ENCODE measurements at regions not wholly inside any gene's neighbourhood (a gene's known extent, or its start where the extent isn't known, plus 50 kb on each side); places are given as distances from the start of the nearest gene placed in this dataset.

DNA sequence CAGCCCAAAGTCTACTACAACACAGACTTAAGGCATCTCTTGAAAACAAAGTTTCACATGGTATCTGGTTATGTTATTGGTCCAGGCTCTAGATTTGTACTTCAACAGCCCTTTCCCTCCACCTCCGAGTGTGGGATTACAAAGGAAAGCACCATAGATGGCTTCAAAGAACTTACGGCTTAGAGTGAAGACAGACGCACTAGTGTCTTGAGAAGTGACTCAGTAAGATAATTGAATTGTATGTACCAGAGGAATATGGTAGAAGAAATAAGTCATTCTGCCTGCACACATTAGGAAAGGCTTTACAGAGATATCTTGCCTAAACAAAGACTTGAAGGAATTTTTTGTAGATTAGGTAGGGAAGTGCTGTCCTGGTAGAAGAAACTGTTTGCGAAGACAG is 392.3 kb upstream of the TNP1 start:
- 100% methylated on average over 1 of the region's 4 CpGs for WGBS (ENCODE audit: insufficient coverage, insufficient read length)
- DNase-seq (ENCODE audit: low read depth, low spot score), result no peak
- no peaks in the 10 kb centered on the region; the same call in 1 of the 2 replicates for H3K27me3 ChIP-seq (ENCODE audit: control insufficient read depth, insufficient read depth, low read length)
- H3K4me1 ChIP-seq (ENCODE audit: control insufficient read depth, insufficient read depth, low read length), result no peaks in the 10 kb centered on the region
- H3K27ac ChIP-seq (ENCODE audit: low read length), result no peak overlapping the region
- no peaks in the 10 kb centered on the region for H3K9me3 ChIP-seq (ENCODE audit: control insufficient read depth, insufficient read depth, low read length)
- H3K36me3 ChIP-seq (ENCODE audit: control insufficient read depth, insufficient read depth, low read length), result no peaks in the 10 kb centered on the region
- no peak overlapping the region for H3K4me3 ChIP-seq (ENCODE audit: low read length)

DNA sequence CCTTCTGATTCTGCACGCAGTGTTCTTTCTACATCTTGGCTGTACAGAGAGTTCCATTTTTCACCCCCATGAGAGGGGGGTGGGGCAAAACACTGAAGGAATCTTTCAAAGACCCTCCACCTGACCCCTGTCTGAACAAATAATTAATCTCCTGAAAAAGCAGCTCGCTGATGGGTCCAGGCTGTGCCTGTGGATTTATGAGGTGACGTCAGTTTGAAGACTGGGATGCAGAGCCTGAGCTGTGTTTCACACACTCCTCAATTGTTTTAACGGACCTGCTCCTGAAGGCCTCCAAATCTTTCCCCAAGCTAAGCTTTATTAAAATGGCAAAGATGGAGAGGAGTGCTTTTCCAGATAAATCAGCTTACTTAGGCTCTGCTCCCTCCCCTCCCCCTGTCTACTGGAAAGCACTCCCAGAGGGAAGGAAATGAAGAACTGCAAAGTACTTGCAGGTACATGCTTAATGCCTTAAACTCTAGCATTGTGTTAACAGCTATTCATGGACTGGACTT is 390.2 kb upstream of the TNP1 start:
- Histone ChIP-seq H3K27ac (ENCODE audit: low read length) (no peak overlapping the region), H3K4me1 (ENCODE audit: control insufficient read depth, insufficient read depth, low read length) (no peaks in the 10 kb centered on the region), H3K36me3 (ENCODE audit: control insufficient read depth, insufficient read depth, low read length) (no peaks in the 10 kb centered on the region), H3K4me3 (ENCODE audit: low read length) (no peak overlapping the region), H3K9me3 (ENCODE audit: control insufficient read depth, insufficient read depth, low read length) (no peaks in the 10 kb centered on the region), H3K27me3 (ENCODE audit: control insufficient read depth, insufficient read depth, low read length) (no peaks in the 10 kb centered on the region; the same call in 1 of the 2 replicates)
- WGBS (ENCODE audit: insufficient coverage, insufficient read length), result no CpG with 5 or more reads among the region's 4 CpGs
- DNase-seq (ENCODE audit: low read depth, low spot score), result no peak

DNA sequence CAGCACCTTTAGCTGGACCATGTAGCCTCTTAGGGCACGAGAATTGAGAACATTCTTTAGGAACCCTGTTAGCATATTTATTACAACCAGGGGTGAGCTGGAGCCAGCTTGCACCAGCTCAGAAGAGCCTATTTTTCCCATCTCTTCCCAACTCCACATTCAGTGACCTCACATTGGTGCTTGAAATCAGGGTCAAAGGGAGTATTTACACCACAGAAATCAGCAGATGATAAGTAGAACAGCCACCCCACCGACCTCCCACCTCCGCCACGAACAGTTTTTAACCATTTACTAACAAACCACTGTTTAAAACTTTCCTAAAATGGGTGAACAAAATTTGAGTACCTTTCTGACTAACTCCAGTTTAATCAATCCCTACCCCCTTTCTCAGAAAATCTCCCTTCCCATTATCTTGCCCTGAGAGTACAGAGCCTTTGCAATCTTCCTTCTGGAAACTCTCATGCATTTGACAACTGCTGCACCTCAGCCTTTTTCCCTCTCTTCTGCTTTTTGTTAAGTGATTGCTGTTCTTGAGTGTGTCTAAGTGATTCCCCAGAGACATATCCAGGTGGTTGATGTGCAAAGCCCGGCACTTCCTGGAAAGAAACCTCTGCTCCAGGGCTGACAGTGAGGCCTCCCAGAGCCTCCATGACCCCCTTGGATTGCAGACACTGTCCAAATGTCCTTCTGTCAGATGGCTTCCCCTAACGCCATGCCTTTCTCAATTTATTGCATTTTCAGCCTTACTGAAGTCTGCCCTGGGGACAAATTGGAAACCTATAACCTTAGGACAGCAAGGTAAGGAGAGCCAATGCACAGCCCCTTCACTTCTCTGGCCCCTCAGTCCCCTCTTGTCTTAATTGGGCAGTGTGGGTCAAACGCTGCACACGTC is 389.5 kb upstream of the TNP1 start:
- no peak for DNase-seq (ENCODE audit: low read depth, low spot score)
- H3K4me3 ChIP-seq (ENCODE audit: low read length), result no peak overlapping the region
- no peaks in the 10 kb centered on the region for H3K4me1 ChIP-seq (ENCODE audit: control insufficient read depth, insufficient read depth, low read length)
- WGBS (ENCODE audit: insufficient coverage, insufficient read length), result no CpG with 5 or more reads among the region's 8 CpGs
- no peak overlapping the region for H3K27ac ChIP-seq (ENCODE audit: low read length)
- no peaks in the 10 kb centered on the region for H3K36me3 ChIP-seq (ENCODE audit: control insufficient read depth, insufficient read depth, low read length)
- H3K27me3 ChIP-seq (ENCODE audit: control insufficient read depth, insufficient read depth, low read length), result no peaks in the 10 kb centered on the region; the same call in 1 of the 2 replicates
- no peaks in the 10 kb centered on the region for H3K9me3 ChIP-seq (ENCODE audit: control insufficient read depth, insufficient read depth, low read length)

DNA sequence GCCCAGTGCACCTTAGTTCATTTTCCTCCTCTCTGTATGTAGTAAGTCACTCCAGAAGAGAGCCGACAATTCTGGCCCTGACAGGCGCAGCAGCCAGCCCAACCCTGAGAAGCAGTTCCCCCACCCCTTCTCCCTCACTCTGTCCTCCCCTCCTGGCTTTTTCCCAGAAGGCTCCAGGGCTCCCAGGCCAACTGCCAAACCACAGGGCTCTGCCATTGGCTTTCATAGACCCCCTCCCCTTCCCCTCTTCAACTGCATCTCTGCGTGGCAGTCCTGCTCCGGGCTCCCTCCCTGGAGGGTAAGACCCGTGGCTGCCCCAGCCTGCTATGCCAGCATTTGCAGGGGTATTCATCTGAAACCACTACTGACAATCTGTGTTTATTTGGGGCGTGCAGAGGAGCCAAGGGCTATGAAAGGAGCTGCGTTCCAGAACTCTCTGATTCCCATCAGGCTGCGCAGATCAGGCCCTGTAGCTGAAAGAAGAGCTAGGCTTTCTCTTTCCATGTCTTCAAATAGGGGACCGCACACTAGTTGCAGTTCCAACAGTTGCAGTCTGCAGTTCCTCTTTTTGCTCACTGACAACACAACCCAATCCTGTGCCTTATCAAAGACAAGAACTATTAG is 388.6 kb upstream of the TNP1 start:
- no CpG with 5 or more reads among the region's 9 CpGs for WGBS (ENCODE audit: insufficient coverage, insufficient read length)
- Histone ChIP-seq H3K36me3 (ENCODE audit: control insufficient read depth, insufficient read depth, low read length) (no peaks in the 10 kb centered on the region), H3K4me3 (ENCODE audit: low read length) (no peak overlapping the region), H3K9me3 (ENCODE audit: control insufficient read depth, insufficient read depth, low read length) (no peaks in the 10 kb centered on the region), H3K4me1 (ENCODE audit: control insufficient read depth, insufficient read depth, low read length) (no peaks in the 10 kb centered on the region), H3K27ac (ENCODE audit: low read length) (no peak overlapping the region), H3K27me3 (ENCODE audit: control insufficient read depth, insufficient read depth, low read length) (no peaks in the 10 kb centered on the region; the same call in 1 of the 2 replicates)
- DNase-seq (ENCODE audit: low read depth, low spot score), result no peak

DNA sequence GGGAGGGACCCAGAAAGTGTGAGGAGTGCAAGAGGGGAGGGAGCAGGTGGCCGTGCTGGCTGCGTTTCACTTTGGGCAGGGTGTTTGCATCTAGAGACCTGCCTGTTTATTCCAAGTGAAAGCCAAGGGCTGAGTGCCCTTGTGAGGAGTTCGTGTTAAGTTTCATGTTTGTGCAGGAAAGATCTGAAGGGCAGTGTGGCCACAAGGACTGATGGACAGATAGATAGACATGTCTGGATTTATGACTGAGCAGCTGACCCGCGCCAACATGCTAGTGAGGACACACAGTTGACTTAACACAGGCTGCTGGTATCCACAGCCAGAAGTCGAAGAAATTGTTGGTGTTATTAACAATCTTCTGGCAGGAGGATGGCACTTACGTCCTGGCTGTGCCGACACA is 387.6 kb upstream of the TNP1 start:
- H3K27me3 ChIP-seq (ENCODE audit: control insufficient read depth, insufficient read depth, low read length), result no peaks in the 10 kb centered on the region
- whole genome bisulfite sequencing (ENCODE audit: insufficient coverage, insufficient read length), result no CpG with 5 or more reads among the region's 8 CpGs
- DNase-seq (ENCODE audit: low read depth, low spot score), result no peak
- H3K27ac ChIP-seq (ENCODE audit: low read length), result no peak overlapping the region
- H3K36me3 ChIP-seq (ENCODE audit: control insufficient read depth, insufficient read depth, low read length), result no peaks in the 10 kb centered on the region
- no peaks in the 10 kb centered on the region for H3K4me1 ChIP-seq (ENCODE audit: control insufficient read depth, insufficient read depth, low read length)
- no peak overlapping the region for H3K4me3 ChIP-seq (ENCODE audit: low read length)
- no peaks in the 10 kb centered on the region for H3K9me3 ChIP-seq (ENCODE audit: control insufficient read depth, insufficient read depth, low read length)

DNA sequence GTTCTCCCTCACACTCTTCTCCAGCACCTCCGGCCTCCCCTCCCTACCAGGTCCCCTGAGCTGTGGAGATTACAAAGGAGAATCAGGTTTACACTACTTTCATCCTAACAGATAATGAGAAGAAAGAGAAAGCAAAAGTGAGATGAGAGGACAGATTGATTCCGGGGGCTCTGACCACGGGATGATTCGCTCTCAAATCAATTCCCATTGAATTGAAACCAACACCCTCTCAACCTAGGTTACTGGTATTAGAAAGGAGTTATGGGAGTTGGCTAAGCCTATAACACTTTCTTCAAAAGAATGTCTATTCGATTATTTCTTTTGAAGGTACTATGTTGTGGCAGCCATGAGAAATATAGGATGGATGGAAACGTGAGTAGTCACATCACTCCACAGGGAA is 386.2 kb upstream of the TNP1 start:
- no peaks in the 10 kb centered on the region for H3K4me1 ChIP-seq (ENCODE audit: control insufficient read depth, insufficient read depth, low read length)
- H3K36me3 ChIP-seq (ENCODE audit: control insufficient read depth, insufficient read depth, low read length), result no peaks in the 10 kb centered on the region
- no peak overlapping the region for H3K27ac ChIP-seq (ENCODE audit: low read length)
- H3K9me3 ChIP-seq (ENCODE audit: control insufficient read depth, insufficient read depth, low read length), result no peaks in the 10 kb centered on the region
- H3K27me3 ChIP-seq (ENCODE audit: control insufficient read depth, insufficient read depth, low read length), result no peaks in the 10 kb centered on the region
- no peak for DNase-seq (ENCODE audit: low read depth, low spot score)
- no peak overlapping the region for H3K4me3 ChIP-seq (ENCODE audit: low read length)
- no CpG with 5 or more reads among the region's 6 CpGs for WGBS (ENCODE audit: insufficient coverage, insufficient read length)

DNA sequence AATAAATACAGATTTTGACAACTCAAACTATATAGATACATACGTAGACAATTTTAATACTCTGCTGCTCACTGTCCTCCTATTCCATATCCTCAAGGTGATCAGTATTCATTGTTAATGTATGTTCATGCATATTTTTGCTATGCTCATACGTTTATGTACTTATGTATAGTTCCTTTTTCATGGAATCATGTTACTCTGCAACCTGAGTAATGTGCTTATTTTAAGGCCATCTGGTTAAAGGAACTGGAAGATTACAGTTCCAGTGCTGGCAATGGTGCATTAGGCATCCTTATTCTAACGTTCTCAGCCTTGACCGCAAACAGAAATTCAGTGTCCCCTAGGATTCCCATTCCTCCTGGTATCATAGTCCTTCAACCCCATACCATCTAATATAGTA is 385.0 kb upstream of the TNP1 start:
- Histone ChIP-seq H3K9me3 (ENCODE audit: control insufficient read depth, insufficient read depth, low read length) (no peaks in the 10 kb centered on the region), H3K4me1 (ENCODE audit: control insufficient read depth, insufficient read depth, low read length) (no peaks in the 10 kb centered on the region), H3K27me3 (ENCODE audit: control insufficient read depth, insufficient read depth, low read length) (no peaks in the 10 kb centered on the region), H3K27ac (ENCODE audit: low read length) (no peak overlapping the region), H3K36me3 (ENCODE audit: control insufficient read depth, insufficient read depth, low read length) (no peaks in the 10 kb centered on the region), H3K4me3 (ENCODE audit: low read length) (no peak overlapping the region)
- DNase-seq (ENCODE audit: low read depth, low spot score), result no peak
- no CpG with 5 or more reads among the region's 4 CpGs for WGBS (ENCODE audit: insufficient coverage, insufficient read length)

GRCh38 chr2:217242947-217243346 is 383.1 kb upstream of the TNP1 start:
- H3K4me1 ChIP-seq (ENCODE audit: control insufficient read depth, insufficient read depth, low read length), result no peaks in the 10 kb centered on the region
- no peaks in the 10 kb centered on the region for H3K36me3 ChIP-seq (ENCODE audit: control insufficient read depth, insufficient read depth, low read length)
- H3K4me3 ChIP-seq (ENCODE audit: low read length), result no peak overlapping the region
- no peaks in the 10 kb centered on the region for H3K27me3 ChIP-seq (ENCODE audit: control insufficient read depth, insufficient read depth, low read length)
- H3K27ac ChIP-seq (ENCODE audit: low read length), result no peak overlapping the region
- DNase-seq (ENCODE audit: low read depth, low spot score), result no peak
- no peaks in the 10 kb centered on the region for H3K9me3 ChIP-seq (ENCODE audit: control insufficient read depth, insufficient read depth, low read length)
- WGBS (ENCODE audit: insufficient coverage, insufficient read length), result no CpG with 5 or more reads among the region's 3 CpGs

DNA sequence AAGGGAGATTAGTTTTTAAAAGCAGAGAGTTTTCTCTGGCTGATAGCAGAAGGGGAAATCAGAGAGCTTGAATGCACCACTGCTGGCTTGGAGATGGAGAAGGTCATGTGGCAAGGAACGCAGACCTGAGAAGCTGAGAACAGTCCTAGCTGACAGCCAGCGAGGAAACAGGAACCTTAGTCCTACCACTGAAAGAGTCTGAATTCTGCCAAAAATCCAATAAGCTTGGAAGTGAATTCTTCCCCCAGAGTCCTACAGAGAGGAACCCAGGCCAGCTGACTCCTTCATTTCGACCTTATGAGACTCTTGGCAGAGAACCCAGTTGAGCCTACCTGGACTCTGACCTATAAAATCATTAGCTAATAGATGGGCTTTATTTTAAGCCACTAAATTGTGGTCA is 371.9 kb upstream of the TNP1 start:
- DNase-seq (ENCODE audit: low read depth, low spot score), result no peak
- Histone ChIP-seq H3K4me3 (ENCODE audit: low read length) (no peak overlapping the region), H3K36me3 (ENCODE audit: control insufficient read depth, insufficient read depth, low read length) (no peaks in the 10 kb centered on the region), H3K27ac (ENCODE audit: low read length) (no peak overlapping the region), H3K9me3 (ENCODE audit: control insufficient read depth, insufficient read depth, low read length) (no peaks in the 10 kb centered on the region), H3K4me1 (ENCODE audit: control insufficient read depth, insufficient read depth, low read length) (no peaks in the 10 kb centered on the region), H3K27me3 (ENCODE audit: control insufficient read depth, insufficient read depth, low read length) (no peaks in the 10 kb centered on the region)
- no CpG with 5 or more reads among the region's 3 CpGs for WGBS (ENCODE audit: insufficient coverage, insufficient read length)

DNA sequence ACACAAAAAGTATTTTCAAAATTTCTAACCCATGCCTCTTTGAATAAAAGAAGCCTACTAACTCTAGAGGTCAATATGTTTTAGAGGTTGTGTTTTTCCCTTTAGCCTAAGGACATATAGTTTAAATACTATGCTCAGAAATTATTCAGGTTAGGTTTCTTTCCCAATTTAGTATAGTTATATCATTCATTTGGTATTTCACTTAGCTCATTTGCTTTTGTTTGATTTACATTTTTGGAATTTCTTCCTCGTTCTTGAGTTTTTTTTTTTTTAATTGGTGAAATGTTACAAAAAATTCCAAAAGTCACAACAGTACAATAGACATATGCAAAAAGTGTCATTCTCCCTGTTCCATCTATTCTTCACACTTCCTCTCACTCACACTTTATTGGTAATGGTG is 371.3 kb upstream of the TNP1 start:
- no peak for DNase-seq (ENCODE audit: low read depth, low spot score)
- WGBS (ENCODE audit: insufficient coverage, insufficient read length), result no CpG with 5 or more reads among the region's 1 CpG
- Histone ChIP-seq H3K9me3 (ENCODE audit: control insufficient read depth, insufficient read depth, low read length) (no peaks in the 10 kb centered on the region), H3K27ac (ENCODE audit: low read length) (no peak overlapping the region), H3K4me1 (ENCODE audit: control insufficient read depth, insufficient read depth, low read length) (no peaks in the 10 kb centered on the region), H3K27me3 (ENCODE audit: control insufficient read depth, insufficient read depth, low read length) (no peaks in the 10 kb centered on the region), H3K36me3 (ENCODE audit: control insufficient read depth, insufficient read depth, low read length) (no peaks in the 10 kb centered on the region), H3K4me3 (ENCODE audit: low read length) (no peak overlapping the region)
